Caco-2 (cell line): ENCODE measurements at regions not wholly inside any gene's neighbourhood (a gene's known extent, or its start where the extent isn't known, plus 50 kb on each side); places are given as distances from the start of the nearest gene placed in this dataset.

ENCODE experiments used
- BruUV-seq: library from RNA; stranded (reverse); fragments of 400-500 nt; replicated peaks from 2 replicates; lab custom pipeline; 2021; lab: Mats Ljungman, UMichigan
- CTCF ChIA-PET: fragments of 300-600 bp; sonication (Branson Sonifier 250); formaldehyde crosslinking; loops from one replicate; lab custom pipeline; 2022; ENCODE audit warnings: antibody characterized with exemption; lab: Charles Lee
- POLR2A ChIA-PET: fragments of 300-600 bp; sonication (Branson Sonifier 250); formaldehyde crosslinking; loops from one replicate; lab custom pipeline; 2022; ENCODE audit warnings: antibody characterized with exemption; lab: Charles Lee
- DNase-seq, 2 experiments: peaks; one replicate each; pipeline versions ENCODE4 v3.0.0 to v3.0.0-alpha.2; 2020 to 2022
- H3K27me3 ChIP-seq: replicated peaks from 2 replicates; pipeline ENCODE4 v1.6.0; 2011; ENCODE audit warnings: low read length; ENCODE audit not compliant: control insufficient read depth, insufficient read depth
- H3K36me3 ChIP-seq: 2 replicates; pipeline ENCODE4 v1.5.1; 2011; ENCODE audit warnings: low read length; ENCODE audit not compliant: control insufficient read depth, insufficient read depth
- H3K4me1 ChIP-seq: fragments of 250-450 bp; sonication (Bioruptor Pico); 2 replicates; pipeline ENCODE4 v1.5.1; 2020; ENCODE audit warnings: mild to moderate bottlenecking
- H3K4me3 ChIP-seq: 2 replicates; pipeline ENCODE4 v1.5.1; 2011; ENCODE audit warnings: low read depth, mild to moderate bottlenecking, control low read depth, low read length
- H3K9me3 ChIP-seq: fragments of 250-450 bp; sonication (Bioruptor Pico); 2 replicates; pipeline ENCODE4 v1.5.1; 2020; ENCODE audit warnings: mild to moderate bottlenecking, moderate library complexity
- H3K27ac Mint-ChIP-seq: one replicate; pipeline ENCODE4 v1.8.0; 2022; ENCODE audit warnings: mixed read lengths; ENCODE audit not compliant: unreplicated experiment
- H3K27me3 Mint-ChIP-seq: one replicate; pipeline ENCODE4 v1.8.0; 2022; ENCODE audit warnings: mixed read lengths; ENCODE audit not compliant: insufficient read depth, unreplicated experiment
- H3K36me3 Mint-ChIP-seq: one replicate; pipeline ENCODE4 v1.8.0; 2022; ENCODE audit warnings: mild to moderate bottlenecking, mixed read lengths; ENCODE audit not compliant: insufficient read depth, unreplicated experiment
- H3K4me1 Mint-ChIP-seq: one replicate; pipeline ENCODE4 v1.8.0; 2022; ENCODE audit warnings: low read depth, mixed read lengths; ENCODE audit not compliant: unreplicated experiment
- H3K4me3 Mint-ChIP-seq: one replicate; pipeline ENCODE4 v1.8.0; 2022; ENCODE audit warnings: mild to moderate bottlenecking, moderate library complexity, mixed read lengths; ENCODE audit not compliant: unreplicated experiment
- H3K9me3 Mint-ChIP-seq: one replicate; pipeline ENCODE4 v1.8.0; 2022; ENCODE audit warnings: mixed read lengths; ENCODE audit not compliant: unreplicated experiment
- intact Hi-C: fragments of 100-400 bp; cut with micrococcal nuclease; formaldehyde crosslinking; loops from one replicate; pipeline ENCODE4 v1.10.0; 2022; ENCODE audit not compliant: unreplicated experiment
- TF ChIP-seq, protein P1 (sequence below), 2 experiments: fragments of 200-600 bp in 1 of 2; IDR thresholded peaks; 1 replicate in 1 of 2; 2 replicates in 1 of 2; pipeline versions ENCODE4 v1.5.1 to v1.8.0; 2011 to 2022; ENCODE audit warnings: antibody characterized with exemption in 1 of 2, control low read depth in 1 of 2, inconsistent platforms in 1 of 2, low read depth in 1 of 2, low read length in 1 of 2, mild to moderate bottlenecking in 1 of 2, moderate library complexity in 1 of 2; ENCODE audit not compliant: insufficient read depth in 1 of 2, severe bottlenecking in 1 of 2, unreplicated experiment in 1 of 2

DNA sequence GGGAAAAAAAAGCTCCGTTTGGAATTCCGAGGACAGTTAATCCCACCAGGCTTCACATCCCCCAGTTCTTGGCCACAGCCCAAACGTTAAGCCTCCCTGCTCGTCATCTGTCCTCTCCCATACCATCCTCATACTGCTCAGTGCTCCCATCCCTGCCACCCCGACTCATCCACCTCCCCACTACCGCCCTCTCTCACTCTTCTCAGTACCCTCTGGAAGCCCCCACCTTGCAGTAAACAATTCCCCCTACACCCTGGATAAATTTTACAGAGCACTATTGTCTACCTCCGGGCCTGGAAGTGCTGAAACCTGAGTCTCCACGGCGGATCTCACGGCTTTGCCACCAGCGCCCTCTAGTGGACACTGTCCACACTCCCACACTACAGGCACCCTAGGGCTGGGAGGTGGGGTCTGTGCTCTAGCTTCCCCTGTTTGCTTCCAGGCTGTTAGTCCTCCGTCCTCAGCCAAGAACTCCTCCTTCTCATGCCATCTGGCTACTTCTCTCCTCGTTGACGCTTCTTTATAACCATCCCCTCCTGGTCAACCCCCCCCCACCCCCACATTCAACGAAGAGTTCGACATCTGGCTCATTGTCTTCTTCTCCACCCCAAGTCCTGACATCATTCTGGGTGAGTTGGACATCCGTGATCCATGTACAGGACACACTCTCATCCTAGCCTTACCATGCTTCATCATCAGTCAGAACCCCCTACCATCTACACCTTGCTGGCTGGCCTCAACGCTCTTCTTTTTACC, 54.5 kb downstream of the RTL9 start:
- H3K27ac Mint-ChIP-seq, result no peak overlapping the region
- H3K27me3 ChIP-seq, result no peaks in the 10 kb centered on the region
- CTCF ChIA-PET, result interaction anchor here (0.6 to 1.0 kb wide), 3 partner anchors 95 to 254 kb away, joined by 3 read pairs; no protein-coding TSS in a partner anchor
- H3K9me3 ChIP-seq, result no peaks in the 10 kb centered on the region
- H3K36me3 Mint-ChIP-seq, result peaks cover 5% of the 10 kb centered on the region
- H3K4me3 Mint-ChIP-seq, result no peak overlapping the region
- no peaks in the 10 kb centered on the region for H3K4me1 Mint-ChIP-seq
- no TSS peak for BruUV-seq
- no peaks in the 10 kb centered on the region for H3K4me1 ChIP-seq
- intact Hi-C loops, result loop anchor here (1.0 to 10.0 kb wide), 2 partner anchors 253 to 498 kb away; no protein-coding TSS in a partner anchor
- peak; percentile 53 to 66 for DNase-seq
- H3K27me3 Mint-ChIP-seq, result no peaks in the 10 kb centered on the region
- POLR2A ChIA-PET, result no interaction called here
- TF ChIP-seq, protein P1, sequence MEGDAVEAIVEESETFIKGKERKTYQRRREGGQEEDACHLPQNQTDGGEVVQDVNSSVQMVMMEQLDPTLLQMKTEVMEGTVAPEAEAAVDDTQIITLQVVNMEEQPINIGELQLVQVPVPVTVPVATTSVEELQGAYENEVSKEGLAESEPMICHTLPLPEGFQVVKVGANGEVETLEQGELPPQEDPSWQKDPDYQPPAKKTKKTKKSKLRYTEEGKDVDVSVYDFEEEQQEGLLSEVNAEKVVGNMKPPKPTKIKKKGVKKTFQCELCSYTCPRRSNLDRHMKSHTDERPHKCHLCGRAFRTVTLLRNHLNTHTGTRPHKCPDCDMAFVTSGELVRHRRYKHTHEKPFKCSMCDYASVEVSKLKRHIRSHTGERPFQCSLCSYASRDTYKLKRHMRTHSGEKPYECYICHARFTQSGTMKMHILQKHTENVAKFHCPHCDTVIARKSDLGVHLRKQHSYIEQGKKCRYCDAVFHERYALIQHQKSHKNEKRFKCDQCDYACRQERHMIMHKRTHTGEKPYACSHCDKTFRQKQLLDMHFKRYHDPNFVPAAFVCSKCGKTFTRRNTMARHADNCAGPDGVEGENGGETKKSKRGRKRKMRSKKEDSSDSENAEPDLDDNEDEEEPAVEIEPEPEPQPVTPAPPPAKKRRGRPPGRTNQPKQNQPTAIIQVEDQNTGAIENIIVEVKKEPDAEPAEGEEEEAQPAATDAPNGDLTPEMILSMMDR (IDR thresholded peaks at IDR 0.05; ENCODE audit: insufficient read depth in 1 of 2, low read depth in 1 of 2, low read length in 1 of 2, severe bottlenecking in 1 of 2, unreplicated experiment in 1 of 2), result peak; percentile 69 to 81
- no peak overlapping the region for H3K4me3 ChIP-seq
- H3K9me3 Mint-ChIP-seq, result no peaks in the 10 kb centered on the region
- H3K36me3 ChIP-seq, result no peaks in the 10 kb centered on the region

DNA sequence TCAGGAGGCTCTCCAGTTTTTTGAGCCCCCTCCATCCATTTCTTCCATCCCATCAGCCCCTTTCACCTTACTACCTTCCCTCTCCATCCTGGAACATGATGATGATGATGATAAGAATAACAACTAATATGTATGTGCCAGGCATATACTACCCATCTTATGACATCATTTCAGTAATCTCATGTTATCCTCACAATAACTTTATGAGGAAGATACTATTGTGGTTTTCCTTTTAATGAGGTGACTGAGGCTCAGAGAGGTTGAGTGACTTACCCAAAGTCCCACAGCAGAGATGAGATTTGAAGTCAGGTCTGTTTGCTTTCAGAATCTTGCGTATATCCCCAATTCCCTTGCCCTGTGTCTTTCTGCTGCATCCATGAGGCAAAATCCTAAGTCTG, 55.1 kb downstream of the RTL9 start:
- H3K4me3 ChIP-seq, result no peak overlapping the region
- intact Hi-C loops, result loop anchor here (1.0 to 10.0 kb wide), 2 partner anchors 253 to 499 kb away; no protein-coding TSS in a partner anchor

DNA sequence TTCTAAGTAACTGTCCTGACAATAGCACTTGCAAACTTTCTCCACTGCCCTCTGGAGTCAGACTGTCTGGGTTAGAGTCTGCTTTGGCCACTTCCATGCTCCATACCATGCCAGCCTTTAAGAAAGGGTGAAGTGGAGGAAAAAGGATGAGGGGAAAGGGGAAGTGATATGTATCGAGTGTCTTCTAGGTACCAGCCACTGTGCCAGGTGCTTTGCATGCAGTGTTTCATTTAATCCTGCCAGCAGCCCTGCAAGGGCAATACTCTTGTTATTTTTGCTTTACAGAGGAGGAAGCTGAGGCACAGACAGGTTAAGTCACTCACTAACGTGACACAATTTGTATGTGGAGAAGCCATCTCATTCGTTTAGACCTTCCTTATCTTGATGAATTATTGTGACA, 55.6 kb downstream of the RTL9 start:
- Histone ChIP-seq H3K4me3 (no peak overlapping the region), H3K4me1 (no peaks in the 10 kb centered on the region), H3K36me3 (no peaks in the 10 kb centered on the region), H3K27me3 (no peaks in the 10 kb centered on the region), H3K9me3 (no peaks in the 10 kb centered on the region)
- no TSS peak for BruUV-seq
- H3K4me1 Mint-ChIP-seq, result no peaks in the 10 kb centered on the region
- TF ChIP-seq, protein P1 (IDR thresholded peaks at IDR 0.05; ENCODE audit: insufficient read depth in 1 of 2, low read depth in 1 of 2, low read length in 1 of 2, severe bottlenecking in 1 of 2, unreplicated experiment in 1 of 2), result no peak
- no peak overlapping the region for H3K27ac Mint-ChIP-seq
- DNase-seq, result no peak
- H3K36me3 Mint-ChIP-seq, result peaks cover 5% of the 10 kb centered on the region
- ChIA-PET POLR2A (no interaction called here), CTCF (no interaction called here)
- intact Hi-C loops, result loop anchor here (10.0 kb wide), 1 partner anchor 499 kb away; no protein-coding TSS in a partner anchor
- H3K9me3 Mint-ChIP-seq, result no peaks in the 10 kb centered on the region
- H3K4me3 Mint-ChIP-seq, result no peak overlapping the region
- H3K27me3 Mint-ChIP-seq, result no peaks in the 10 kb centered on the region

More for the DNA sequence above, 55.1 kb downstream of the RTL9 start:
- Mint-ChIP-seq H3K36me3 (peaks cover 5% of the 10 kb centered on the region), H3K9me3 (no peaks in the 10 kb centered on the region), H3K27me3 (no peaks in the 10 kb centered on the region), H3K27ac (no peak overlapping the region), H3K4me1 (no peaks in the 10 kb centered on the region), H3K4me3 (no peak overlapping the region)
- Histone ChIP-seq H3K27me3 (no peaks in the 10 kb centered on the region), H3K4me1 (no peaks in the 10 kb centered on the region), H3K36me3 (no peaks in the 10 kb centered on the region), H3K9me3 (no peaks in the 10 kb centered on the region)
- ChIA-PET POLR2A (no interaction called here), CTCF (interaction anchor here (0.6 kb wide), 1 partner anchor 255 kb away, joined by 3 read pairs; no protein-coding TSS in a partner anchor)
- TF ChIP-seq, protein P1 (IDR thresholded peaks at IDR 0.05; ENCODE audit: insufficient read depth in 1 of 2, low read depth in 1 of 2, low read length in 1 of 2, severe bottlenecking in 1 of 2, unreplicated experiment in 1 of 2), result no peak
- no peak for DNase-seq
- BruUV-seq, result no TSS peak
